ENCODE measurements at regions not wholly inside any gene's neighbourhood (a gene's known extent, or its start where the extent isn't known, plus 50 kb on each side); places are given as distances from the start of the nearest gene placed in this dataset.

DNA sequence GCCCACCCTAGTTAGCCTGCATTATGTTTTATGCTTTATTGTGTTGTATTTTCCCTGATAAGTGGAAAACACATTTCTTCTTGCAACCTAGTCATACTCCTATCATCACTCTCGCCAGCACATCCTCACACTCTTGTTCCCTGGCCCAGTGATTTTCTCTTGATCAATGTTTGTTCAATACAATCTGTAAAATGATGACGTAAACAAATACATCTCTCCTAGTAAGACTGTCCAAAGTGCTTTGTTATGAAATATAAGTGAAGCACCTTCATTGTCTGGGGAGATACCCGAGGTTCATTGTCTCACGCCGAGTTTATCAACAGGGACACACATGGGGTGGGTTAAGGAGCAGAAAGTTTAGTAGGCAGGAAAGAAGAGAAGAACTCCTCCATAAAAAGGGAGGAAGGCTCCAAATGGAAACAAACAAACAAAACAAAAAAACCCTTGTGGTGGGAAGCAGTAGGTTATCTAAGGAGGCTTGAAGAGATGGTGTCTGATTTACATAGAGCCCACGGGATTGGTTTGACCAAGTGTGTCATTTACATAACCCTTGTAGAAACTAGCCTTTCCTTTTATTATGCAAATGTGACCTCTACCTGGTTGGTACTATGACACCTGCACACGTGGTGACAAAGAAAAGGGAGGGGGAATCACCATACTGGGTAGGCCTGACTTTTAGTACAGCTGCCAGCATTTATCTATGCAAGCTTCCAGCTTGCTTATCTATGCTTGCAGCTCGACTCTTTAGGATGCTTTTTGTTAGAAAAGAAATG lies 1317.9 kb upstream of the SPRY2 start:
- Histone ChIP-seq H3K9me3 (no peaks in the 10 kb centered on the region), H3K4me3 (no peak overlapping the region), H3K4me1 (no peaks in the 10 kb centered on the region), H3K27ac (no peak overlapping the region), H3K27me3 (no peaks in the 10 kb centered on the region), H3K36me3 (no peaks in the 10 kb centered on the region)
- 74 to 75% methylated on average over 8 of the region's 8 CpGs for WGBS, 2 donors
- no peak for DNase-seq
- TF ChIP-seq CTCF (IDR thresholded peaks at IDR 0.05) = no peak
- TF ChIP-seq POLR2AphosphoS5 (IDR thresholded peaks at IDR 0.05) = no peak
- TF ChIP-seq EP300 (IDR thresholded peaks at IDR 0.05) = no peak
- TF ChIP-seq POLR2A (IDR thresholded peaks at IDR 0.05) = no peak
- intact Hi-C loops (cut with DNase I) = no loop called here

DNA sequence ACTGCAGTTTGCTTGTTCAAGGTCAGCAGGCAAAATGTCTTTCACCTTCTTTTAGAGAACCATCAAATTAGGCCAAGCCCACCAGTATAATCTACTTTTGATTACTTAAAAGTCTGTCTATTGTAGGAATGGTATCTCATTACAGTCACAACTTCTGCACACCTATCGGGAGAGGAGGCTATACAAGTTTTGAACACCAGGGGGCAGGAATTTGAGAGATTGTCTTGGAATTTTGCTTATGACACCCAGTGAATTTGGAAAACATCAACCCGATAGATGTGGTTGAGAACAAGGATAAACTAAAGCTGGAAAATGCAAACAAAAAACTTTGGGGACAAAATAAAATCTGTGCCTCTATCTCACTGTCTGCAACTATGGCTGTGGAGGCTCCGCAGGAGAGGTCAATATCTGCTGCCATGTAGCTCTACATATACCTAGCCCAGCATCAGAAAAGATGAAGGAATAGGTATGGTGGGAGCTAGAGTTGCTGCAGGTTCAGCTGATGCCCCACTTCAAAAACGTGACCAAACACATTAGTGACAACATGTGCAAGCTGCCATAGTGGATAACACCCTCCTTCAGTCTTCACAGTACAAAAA lies 1299.2 kb upstream of the SPRY2 start:
- Histone ChIP-seq H3K27ac (no peak overlapping the region), H3K4me1 (no peaks in the 10 kb centered on the region), H3K4me3 (no peak overlapping the region), H3K27me3 (no peaks in the 10 kb centered on the region), H3K9me3 (no peaks in the 10 kb centered on the region), H3K36me3 (no peaks in the 10 kb centered on the region)
- no peak for DNase-seq
- peak in 1 of 4 experiments; percentile 22 for TF ChIP-seq CTCF (IDR thresholded peaks at IDR 0.05)
- TF ChIP-seq POLR2AphosphoS5 (IDR thresholded peaks at IDR 0.05) = no peak
- intact Hi-C loops (cut with DNase I) = no loop called here
- 57 to 87% methylated on average over 4 of the region's 4 CpGs for WGBS, 2 donors

DNA sequence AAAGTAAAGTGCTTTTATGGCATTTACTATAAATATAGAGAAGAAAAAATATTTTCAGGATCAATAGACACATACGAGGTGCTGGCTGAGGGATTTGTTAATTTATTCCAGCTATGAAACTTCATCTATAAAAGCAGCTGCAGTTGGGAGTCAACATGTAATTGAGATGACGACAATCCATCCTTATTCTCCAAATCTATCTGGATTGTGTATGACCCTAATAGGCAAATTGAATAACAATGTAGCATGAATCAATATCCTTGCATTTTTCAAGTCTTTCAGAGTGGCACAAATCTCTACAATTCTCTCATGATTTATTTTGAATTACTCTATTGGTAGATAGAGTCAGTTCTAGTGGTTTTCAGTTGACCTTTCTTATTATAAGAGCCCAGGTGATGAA lies 1296.5 kb upstream of the SPRY2 start:
- Histone ChIP-seq H3K4me1 (no peaks in the 10 kb centered on the region), H3K27ac (no peak overlapping the region), H3K9me3 (no peaks in the 10 kb centered on the region), H3K4me3 (no peak overlapping the region), H3K36me3 (no peaks in the 10 kb centered on the region), H3K27me3 (no peaks in the 10 kb centered on the region)
- DNase-seq = no peak
- intact Hi-C loops (cut with DNase I) = no loop called here
- TF ChIP-seq EP300 (IDR thresholded peaks at IDR 0.05) = no peak
- no peak for TF ChIP-seq CTCF (IDR thresholded peaks at IDR 0.05)
- TF ChIP-seq POLR2A (IDR thresholded peaks at IDR 0.05) = no peak
- no peak for TF ChIP-seq POLR2AphosphoS5 (IDR thresholded peaks at IDR 0.05)
- WGBS, 2 donors = 76 to 81% methylated on average over 2 of the region's 2 CpGs

GRCh38 chr13:81636120-81636519 lies 1295.2 kb upstream of the SPRY2 start:
- Histone ChIP-seq H3K4me1 (no peaks in the 10 kb centered on the region), H3K27me3 (no peaks in the 10 kb centered on the region), H3K4me3 (no peak overlapping the region), H3K36me3 (no peaks in the 10 kb centered on the region), H3K27ac (no peak overlapping the region), H3K9me3 (no peaks in the 10 kb centered on the region)
- TF ChIP-seq POLR2A (IDR thresholded peaks at IDR 0.05) = no peak
- no peak for TF ChIP-seq POLR2AphosphoS5 (IDR thresholded peaks at IDR 0.05)
- TF ChIP-seq EP300 (IDR thresholded peaks at IDR 0.05) = no peak
- TF ChIP-seq CTCF (IDR thresholded peaks at IDR 0.05) = no peak
- intact Hi-C loops (cut with DNase I) = no loop called here
- no peak for DNase-seq

All from sigmoid colon (tissue), 6 donors.